ENCODE measurements at regions not wholly inside any gene's neighbourhood (a gene's known extent, or its start where the extent isn't known, plus 50 kb on each side); places are given as distances from the start of the nearest gene placed in this dataset.
"Not testable (repeated sequence)": the region's sequence is repeated elsewhere in the genome, so short reads cannot be mapped to it uniquely, and the experiment has no call there.

DNA sequence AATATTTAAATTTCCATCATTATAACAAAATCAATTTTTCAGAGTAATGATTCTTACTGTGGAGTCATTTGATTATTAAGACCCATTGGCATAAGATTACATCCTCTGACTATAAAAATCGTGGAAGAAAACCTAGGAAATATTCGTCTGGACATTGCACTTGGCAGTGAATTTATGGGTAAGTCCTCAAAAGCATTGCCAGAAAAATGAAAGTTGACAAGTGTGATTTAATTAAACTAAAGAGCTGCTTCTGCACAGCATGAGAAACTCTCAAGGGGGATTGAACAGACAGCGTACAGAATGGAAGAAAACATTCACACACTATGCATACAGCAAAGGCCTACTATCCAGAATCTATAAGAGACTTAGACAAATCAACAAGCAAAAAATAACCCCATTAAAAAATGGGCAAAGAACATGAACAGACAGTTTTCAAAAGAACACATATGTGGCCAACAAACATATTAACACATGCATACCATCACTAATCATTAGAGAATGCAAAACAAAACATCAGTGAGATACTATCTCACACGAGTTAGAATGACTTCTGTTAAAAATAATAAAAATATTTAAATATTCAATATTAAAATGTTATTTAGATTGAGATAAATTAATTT, 111.4 kb downstream of the CCDC74A start:
- not testable (repeated sequence) for DNase-seq (ENCODE audit: low spot score)

DNA sequence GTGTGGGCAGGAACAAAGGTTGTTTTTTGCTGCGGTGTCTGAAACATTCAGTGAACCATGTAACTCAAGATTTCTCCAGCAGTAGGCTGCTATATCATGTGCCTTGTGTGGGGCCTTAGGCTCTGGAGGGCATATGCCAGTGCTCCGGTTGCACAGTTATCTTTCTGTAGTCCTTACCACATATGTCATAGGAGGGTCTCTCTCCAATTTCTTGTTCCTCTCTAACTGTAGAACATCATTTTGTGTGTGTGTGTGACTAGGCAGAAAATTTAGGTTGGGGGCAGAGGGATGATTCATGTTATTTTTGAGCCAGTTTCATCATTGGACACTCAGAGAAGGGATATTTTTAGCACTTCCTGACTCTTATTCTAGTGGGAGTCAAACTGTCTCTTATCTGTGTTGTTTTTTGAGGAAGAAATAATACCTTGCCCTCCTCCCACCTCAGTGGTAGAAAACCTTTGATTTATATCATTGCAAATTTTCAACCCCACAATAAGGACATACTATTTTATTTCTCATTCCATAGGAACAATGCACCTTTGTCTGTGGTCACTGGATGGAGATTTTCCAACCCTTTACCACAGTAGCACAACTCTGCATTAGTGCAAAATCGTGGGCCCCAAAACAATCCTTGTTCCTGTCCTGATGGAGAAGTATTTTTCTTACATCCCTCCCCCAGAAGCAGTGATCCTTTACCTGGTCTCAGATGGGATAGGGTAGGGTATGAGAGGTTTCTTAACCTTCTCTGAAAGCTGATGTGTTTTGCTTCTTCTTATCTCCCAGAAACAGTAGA, 113.9 kb downstream of the CCDC74A start:
- no peak for DNase-seq (ENCODE audit: low spot score)

DNA sequence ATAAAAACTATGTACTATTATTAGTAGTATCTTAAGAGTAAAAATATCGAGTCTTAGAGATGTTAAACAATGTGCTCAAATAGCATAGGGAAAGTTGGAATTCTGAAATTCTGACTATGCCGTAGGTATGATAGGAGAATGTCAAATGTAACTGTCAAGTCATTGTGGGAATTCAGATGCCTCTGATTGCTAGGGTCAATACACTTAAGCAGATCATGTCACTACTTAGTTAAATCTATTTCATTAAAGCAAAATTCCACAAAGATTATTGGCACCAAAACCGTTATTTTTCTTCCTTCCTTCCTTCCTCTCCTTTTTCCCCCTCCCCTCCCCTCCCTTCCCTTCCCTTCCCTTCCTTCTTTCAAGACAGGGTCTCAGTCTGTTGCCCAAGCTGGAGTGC, 115.5 kb downstream of the CCDC74A start:
- DNase-seq (ENCODE audit: low spot score): not testable (repeated sequence)

DNA sequence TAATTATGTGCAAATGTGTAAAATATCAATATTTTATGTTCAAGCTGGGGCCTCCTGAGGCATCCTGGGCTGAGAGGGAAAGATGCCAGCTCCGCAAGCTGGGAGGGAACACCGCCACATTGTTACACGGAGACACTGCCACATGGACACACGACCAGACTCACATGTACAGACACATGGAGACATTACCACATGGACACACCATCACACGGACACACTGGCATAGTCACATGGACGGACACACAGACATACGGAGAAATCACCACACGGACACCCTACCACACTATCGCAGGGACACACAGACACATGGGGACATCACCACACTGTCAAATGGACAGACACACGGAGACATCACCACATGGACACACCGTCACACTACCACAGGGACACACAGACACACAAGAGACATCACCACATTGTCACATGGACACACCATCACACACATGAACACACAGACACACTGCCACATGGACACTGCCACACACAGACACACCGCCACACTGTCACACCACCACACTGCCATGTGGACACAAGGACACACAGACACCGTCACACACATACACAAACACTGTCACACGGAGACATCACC, 117.6 kb downstream of the CCDC74A start:
- no peak for DNase-seq (ENCODE audit: low spot score)

DNA sequence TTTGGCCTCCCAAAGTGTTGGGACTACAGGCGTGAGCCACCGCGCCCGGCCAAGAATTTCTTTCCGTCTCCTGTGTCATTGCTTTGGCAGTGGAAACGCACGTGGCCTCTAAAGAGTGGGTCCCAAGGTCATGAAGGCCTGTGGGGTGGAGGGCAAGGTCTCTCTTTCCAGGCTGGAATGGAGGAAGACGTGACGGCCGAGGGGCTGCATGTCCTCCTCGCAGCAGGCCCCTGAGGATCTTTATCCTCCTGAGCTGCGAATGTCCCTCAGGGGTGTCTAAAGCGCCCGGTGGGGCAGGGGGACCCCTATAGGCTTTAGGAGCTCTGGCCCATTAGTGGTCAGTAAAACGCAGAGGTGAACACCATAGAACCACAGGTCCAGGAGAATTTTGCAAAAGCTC, 118.5 kb downstream of the CCDC74A start:
- not testable (repeated sequence) for DNase-seq (ENCODE audit: low spot score)

DNA sequence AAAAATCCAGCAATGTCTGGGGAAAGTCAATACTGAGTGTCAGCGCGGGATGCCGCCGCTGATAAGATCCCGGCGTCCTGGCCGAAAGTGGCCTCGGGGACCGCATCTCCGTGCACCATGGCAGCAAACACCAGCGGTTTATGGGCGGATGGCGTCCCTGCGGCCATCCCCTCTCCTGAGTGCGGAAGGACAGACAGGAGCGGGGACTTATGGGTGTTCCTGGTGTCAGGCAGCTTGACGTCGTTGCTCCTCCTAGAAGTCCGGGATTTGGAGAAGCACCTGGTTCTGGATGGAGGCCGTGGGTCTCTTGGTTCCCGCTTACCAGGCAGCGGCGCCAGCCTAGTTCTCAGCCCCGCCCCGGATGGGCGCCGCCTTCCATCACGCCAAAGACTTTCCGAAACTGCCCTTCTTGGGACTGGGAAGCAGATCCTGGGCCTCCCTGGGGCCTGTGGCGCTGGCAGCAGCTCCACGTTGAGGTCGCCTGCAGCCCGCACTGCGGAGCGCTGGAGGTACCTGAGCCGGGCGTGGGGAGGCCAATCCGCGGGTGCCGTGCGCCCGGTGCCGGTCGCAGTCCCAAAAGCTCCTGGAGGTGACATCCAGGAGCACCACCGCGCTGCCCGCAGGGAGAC, 119.1 kb downstream of the CCDC74A start:
- no peak for DNase-seq (ENCODE audit: low spot score)

DNA sequence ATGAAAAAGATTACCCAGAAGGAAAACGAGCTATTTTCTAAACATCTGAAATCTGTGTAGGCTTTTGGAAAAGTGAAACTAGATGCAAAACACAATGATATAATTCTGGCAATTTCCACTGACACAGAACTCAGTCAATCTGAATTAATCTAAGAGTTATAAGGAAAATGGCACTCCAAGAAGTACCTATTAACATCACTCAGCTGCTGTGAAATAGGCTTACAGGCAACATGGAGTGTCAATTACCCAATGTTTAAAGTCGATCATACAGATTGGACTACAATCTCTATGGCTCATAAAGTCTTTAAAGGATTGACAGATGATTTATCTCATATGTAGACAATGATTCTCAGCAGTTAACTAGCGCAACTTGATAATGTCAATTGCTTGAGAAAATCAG, 120.9 kb downstream of the CCDC74A start:
- DNase-seq (ENCODE audit: low spot score): not testable (repeated sequence)

DNA sequence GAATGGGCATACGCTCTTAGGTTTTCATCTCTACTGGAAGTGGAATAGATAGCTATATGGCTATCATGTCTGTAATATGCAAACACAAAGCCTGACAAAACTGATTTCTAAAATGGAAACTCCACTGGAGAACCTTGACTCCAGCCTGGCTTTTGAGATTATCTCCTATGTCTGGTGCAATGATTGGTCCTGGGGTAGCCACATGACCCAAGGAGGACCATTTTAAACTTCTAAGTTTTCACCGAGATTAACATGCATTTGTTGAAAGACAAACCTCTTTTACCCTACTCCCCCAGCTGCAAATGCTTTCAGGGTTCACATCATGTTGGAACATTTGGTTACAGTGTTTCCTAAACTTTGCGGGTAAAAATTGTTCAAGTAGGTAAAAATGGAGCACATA, 124.6 kb downstream of the CCDC74A start:
- not testable (repeated sequence) for DNase-seq (ENCODE audit: low spot score)

DNA sequence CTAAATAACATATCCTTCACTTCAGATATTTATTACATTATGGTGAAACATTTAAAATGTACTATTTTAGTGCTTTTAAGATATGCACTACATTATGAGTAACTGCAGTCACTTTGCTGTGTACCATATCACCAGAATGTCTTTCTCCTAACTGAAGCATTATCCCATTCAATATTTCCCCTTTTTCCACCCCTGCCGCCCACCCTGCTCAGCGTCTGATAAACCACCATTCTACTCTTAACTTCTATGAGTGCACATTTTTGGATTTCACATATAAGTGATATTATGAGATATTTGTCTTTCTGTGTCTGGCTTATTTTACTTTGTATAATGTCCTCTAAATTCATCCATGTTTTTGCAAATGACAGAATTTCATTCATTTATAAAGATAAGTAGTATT, 126.4 kb downstream of the CCDC74A start:
- not testable (repeated sequence) for DNase-seq (ENCODE audit: low spot score)

DNA sequence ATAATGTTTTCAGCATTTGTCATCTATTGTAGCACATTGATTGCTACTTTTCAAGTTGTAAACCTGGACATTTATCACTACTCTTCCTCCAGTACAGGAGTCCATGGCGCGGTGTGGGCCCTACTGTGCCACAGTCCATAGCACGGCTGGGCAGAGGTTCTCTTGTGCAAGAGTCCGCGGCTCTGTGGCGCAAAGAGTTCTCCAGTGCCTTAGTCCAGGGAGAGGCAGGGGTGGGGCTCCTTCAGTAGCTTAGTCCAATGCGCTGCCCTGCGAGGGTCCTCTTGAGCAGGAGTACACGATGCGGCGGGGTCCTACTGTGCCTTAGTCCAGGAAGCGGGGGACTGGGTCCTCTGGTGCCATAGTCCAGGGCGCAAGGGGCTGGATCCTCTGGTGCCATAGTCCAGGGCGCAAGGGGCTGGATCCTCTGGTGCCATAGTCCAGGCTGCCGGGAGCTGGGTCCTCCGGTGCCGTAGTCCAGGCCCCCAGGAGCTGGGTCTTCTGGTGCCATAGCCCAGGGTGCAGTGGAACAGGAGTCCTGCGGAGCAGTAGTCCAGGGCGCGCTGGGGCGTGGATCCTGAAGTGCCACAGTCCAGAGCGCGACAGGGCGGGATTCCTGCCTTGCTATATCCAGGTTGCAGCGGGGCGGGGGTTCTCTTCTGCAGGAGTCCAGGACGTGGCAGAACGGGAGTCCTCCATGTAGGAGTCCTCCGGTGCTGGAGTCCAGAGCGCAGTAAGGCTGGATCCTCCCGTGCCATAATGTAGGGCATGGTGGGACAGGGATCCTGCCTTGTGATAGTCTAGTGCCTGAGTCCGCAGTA, 129.3 kb downstream of the CCDC74A start:
- no peak for DNase-seq (ENCODE audit: low spot score)

DNA sequence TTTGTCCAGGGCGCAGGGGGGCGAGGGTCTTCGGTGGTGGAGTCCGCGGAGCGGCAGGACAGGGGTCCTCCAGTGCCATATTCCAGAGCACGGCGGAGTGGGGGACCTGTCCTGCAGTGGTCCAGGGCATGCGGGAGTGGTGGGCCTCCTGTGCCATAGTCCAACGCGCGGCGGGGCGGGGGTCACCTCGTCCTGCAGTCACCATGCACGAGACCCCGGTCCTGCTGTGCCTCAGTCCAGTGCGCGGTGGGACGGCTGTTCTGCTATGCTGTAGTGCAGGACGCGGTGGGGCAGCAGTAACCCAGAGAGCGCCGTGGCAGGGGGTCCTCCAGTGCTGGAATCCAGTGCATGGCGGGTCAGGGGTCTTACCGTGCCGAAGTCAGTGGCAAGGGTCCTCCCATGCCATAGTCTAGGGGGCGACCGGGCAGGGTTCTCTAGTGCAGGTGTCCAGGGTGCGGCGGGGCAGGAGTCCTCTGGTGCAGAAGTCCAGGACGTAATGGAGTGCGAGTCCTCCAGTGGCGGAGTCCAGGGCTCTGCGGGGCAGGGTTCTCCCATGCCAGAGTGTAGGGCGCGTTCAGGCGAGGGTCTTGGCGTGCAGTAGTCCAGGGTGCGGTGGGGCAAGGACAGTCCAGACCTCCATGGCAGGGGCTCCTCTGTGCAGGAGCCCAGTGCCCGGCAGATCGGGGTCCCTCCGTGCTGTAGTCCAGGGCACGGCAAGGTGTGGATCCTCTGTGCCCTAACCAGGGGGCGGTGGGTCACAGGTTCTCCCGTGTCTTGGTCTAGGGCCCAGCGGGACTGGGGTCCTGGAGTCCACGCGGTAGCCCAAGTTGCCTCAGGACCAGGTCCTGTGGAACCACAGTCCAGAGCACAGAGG, 130.4 kb downstream of the CCDC74A start:
- DNase-seq (ENCODE audit: low spot score): no peak

DNA sequence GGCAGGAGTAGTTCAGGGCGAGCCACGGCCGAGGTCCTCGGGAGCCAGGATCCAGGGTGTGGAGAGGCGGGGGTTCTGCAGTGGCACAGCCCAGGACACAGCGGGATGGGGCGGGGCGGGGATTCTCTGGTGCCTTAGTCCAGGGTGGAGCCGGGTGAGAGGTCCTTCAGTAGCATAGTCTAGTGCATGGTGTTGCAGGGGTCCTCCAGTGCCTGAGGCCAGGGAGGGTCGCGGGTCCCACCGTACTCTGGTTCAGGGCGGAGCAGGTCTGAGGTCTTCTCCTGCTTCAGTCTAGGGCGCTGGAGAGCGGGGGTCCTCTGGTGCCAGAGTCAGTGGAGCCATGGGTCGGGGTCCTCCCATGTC, 131.1 kb downstream of the CCDC74A start:
- DNase-seq (ENCODE audit: low spot score): no peak

DNA sequence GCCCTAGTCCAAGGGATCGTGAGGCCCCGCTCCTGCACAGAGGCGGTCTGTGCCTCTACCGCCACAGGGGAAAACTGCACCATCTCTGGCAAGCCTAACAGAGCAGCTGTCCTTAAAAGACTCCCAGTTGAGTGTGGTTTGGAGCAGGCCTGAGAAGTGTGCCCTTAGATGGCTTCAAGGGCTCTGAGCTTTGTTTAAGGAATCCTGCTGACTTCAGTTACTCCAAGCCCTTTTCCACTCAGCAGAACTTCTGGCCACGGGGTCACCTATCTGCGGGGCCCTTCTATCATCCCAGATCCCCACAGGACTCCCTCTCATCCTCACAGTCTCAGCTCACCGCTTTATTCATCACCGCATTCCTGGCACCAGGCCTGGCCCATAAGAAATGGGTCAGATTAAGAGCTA, 131.5 kb downstream of the CCDC74A start:
- no peak for DNase-seq (ENCODE audit: low spot score)

DNA sequence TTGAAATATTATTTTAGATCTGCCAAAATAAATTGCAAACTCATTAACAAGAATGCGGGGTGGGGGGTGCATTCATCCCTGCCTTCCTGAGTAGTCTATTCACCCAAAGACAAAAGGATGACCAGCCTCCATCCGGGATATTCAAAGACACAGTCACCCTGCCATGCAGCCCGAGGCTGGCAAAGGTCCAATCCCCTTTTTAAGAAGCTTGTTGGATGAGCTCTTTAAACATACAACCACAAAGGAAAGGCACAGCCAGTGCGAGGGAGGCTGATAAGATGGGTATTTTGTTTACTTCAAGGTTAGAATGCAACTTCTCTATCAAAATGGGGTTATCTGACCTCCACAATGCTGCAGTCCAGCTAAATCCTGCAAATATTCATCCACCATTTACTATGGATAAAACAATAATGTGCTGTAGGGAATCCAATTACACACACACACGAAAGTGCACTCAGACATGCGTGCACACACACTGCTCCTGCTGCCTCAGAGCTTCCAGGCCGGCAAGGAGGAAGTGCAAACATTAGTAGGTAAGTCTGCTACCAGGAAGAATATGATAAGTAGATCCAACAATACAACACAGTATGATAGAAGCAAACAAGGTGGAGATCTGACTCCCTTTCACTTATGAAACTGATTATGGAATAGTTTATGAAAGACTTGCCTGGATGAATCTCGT, 133.6 kb downstream of the CCDC74A start:
- DNase-seq (ENCODE audit: low spot score): not testable (repeated sequence)

DNA sequence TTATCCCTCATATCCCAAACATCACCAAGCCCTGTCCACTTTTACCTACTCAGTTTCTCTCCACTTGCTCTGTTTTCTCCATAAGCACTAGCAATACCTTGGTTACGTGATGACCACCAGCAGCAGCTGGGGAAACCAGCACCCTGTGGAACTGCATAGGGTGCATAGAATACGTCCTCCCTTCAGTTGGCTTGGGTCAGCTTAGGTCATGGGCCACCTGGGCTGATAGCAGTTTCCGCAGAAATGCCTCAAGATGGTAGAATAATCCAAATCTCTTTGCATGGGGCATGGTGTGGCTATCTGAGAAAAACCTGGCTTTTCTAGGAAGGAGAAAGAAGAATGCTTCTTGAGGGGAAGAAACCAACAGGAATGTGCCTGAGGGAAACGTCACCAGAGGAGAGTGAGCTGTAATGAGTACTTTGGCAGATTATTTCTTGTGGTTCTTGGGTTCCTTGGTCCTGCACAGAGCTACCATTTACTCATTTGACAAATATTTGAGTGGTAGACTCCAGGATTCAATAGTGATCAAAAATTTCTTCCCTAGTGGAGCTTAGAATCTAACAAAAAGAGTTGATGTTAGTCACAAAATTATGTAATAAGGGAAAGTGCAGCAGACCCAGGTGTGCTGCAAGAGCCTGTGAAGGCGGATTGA, 134.3 kb downstream of the CCDC74A start:
- not testable (repeated sequence) for DNase-seq (ENCODE audit: low spot score)

DNA sequence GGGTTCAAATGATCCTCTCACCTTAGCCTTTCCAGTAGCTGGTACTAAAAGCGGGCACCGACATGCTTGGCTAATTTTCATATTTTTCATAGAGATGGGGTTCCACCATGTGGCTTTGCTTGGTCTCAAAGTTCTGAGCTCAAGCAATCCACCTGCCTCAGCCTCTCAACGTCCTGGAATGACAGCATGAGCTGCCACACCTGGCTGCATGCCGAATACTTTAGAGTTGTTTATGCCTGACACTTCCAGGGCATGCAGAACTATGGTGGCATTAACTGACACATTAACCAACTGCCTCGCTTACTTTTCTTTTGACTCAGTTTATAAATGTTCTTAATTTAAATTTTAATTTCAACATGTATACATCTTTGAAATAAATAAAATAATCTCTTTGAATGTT, 135.8 kb downstream of the CCDC74A start:
- not testable (repeated sequence) for DNase-seq (ENCODE audit: low spot score)

DNA sequence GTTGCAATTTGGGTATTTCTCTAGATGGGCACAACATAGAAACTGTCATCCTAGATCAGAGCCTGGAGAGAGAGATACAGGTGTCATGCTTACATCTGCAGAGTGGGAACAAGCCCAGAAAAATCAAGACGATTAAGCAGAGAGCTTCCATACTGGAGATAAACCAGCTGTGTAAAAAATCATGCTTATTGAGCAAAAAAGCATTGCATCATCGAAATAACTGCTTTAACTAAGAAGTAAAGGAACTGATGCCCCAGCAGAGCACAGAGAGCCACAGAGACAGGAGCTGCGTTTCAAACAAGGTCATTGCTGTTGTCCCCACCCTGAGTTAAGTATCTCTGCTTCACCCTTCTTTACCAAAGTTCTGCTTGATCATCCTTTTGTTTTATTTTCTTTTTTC, 138.0 kb downstream of the CCDC74A start:
- DNase-seq (ENCODE audit: low spot score): not testable (repeated sequence)

DNA sequence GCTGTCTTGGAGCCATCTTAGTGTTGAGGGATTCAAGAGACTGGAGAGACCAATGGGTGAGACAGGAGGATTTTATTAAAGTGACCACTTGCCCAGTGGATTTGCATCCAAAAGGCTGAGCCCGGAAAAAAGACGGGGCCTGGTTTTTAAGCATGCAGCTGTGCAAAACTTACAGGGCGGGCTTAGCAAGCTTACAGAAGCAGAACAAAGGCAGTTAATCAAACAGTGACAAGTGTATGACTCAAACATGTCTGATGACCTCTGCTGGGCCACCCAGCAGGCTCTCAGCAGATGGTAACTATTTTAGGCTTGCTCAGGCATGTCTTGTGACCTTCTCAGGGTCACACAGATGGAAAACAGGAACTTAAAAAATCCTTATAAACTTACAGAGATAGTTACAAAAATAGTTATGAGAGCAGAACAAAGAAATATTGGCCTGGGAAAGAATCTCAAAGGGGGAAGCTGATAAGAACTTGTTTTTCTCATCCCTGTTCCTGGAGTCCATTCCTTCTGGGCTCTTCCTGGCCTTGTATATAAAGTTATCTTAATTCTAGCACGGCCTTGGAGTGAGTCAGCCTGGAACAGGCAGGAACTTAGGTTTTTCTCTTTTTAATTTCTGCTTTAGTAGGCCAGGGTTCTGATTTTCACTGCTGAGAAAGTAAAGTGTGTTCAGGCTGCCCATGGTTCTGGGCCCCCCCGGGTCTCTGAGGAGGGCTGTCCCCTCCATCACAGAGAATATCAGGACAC, 141.3 kb downstream of the CCDC74A start:
- DNase-seq (ENCODE audit: low spot score): not testable (repeated sequence)

DNA sequence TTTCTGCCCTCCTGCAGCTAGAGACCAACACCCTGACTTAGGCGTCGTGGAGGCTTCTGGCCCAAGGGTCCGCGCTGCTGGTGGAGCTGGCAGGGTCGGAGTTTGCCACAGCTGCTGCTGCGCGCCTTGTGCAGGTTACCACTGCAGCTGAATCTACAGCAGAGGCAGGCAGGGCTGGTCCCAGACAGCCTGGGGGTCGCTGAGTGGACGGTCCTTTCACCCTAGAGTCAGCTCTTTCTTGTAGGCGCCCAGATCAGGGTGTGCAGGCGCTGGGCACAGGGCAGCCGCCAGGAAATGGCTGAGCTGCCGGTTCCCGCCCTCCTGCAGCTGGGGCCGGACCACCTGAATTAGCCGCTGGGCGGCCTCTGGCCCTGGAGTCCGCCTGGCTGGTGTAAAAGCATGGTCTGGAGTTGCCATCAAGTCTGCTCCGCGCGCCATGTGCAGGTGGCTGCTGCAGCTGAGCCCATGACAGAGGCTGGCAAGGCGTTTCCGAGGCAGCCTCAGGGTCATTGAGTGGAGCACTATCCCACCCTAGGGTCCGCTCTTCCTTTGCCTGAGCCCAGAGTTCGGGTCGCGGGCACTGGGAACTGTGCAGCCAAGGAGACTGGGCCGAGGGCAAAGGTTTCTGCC, 144.3 kb downstream of the CCDC74A start:
- not testable (repeated sequence) for DNase-seq (ENCODE audit: low spot score)

Data from CD4-positive, alpha-beta T cell treated with Interleukin-6 at 100 ng/mL for 8 hours (primary cell).